ENCODE measurements at regions not wholly inside any gene's neighbourhood (a gene's known extent, or its start where the extent isn't known, plus 50 kb on each side); places are given as distances from the start of the nearest gene placed in this dataset.

GRCh38 chr10:55227967-55228366 lies 426.9 kb upstream of the PCDH15 start:
- no peak for TF ChIP-seq POLR2A (IDR thresholded peaks at IDR 0.05)
- no peak for TF ChIP-seq EP300 (IDR thresholded peaks at IDR 0.05; ENCODE audit: low read depth)
